HCT116 (cell line): ENCODE measurements at regions not wholly inside any gene's neighbourhood (a gene's known extent, or its start where the extent isn't known, plus 50 kb on each side); places are given as distances from the start of the nearest gene placed in this dataset.

Experiments used
- ATAC-seq: fragments of 200-7000 bp; cut with Tn5 transposase; 2 replicates; pipeline ENCODE4 v1.9.1; 2020; ENCODE audit warnings: mild to moderate bottlenecking, moderate library complexity
- BruUV-seq: library from RNA; stranded (reverse); fragments of 400-500 nt; replicated peaks from 2 replicates; lab custom pipeline; 2021; lab: Mats Ljungman, UMichigan
- CTCF ChIA-PET: fragments of 300-600 bp; sonication (Branson Sonifier 250); formaldehyde crosslinking; loops from one replicate; lab custom pipeline; 2021; ENCODE audit warnings: antibody characterized with exemption; lab: Charles Lee
- POLR2A ChIA-PET: fragments of 300-600, 350-600 bp; sonication (Branson Sonifier 250); formaldehyde crosslinking; loops from one replicate; lab custom pipeline; 2021; ENCODE audit warnings: antibody characterized with exemption; lab: Charles Lee
- RAD21 ChIA-PET, 2 experiments: fragments of 300-600 bp; sonication (Branson Sonifier 250); formaldehyde crosslinking; loops; one replicate each; lab custom pipeline; 2023; ENCODE audit warnings: low total read pairs in 2 of 2; ENCODE audit not compliant: uncharacterized antibody in 2 of 2, unreplicated experiment in 2 of 2, low non-redundant PET in 1 of 2; lab: Charles Lee
- DNase-seq: peaks from one replicate; pipeline ENCODE4 v3.0.0-alpha.2; 2010; ENCODE audit warnings: low read depth, low spot score
- H2AFZ ChIP-seq: fragments of 200-600 bp; shearing (Covaris generic), sonication (generic); 2 replicates; pipeline ENCODE4 v1.6.1; 2017; ENCODE audit warnings: low read depth, mixed run types, mixed read lengths, antibody characterized with exemption, low read length; ENCODE audit not compliant: poor library complexity, severe bottlenecking
- H3K27ac ChIP-seq: 2 replicates; pipeline ENCODE4 v1.5.1; 2012; ENCODE audit warnings: low read depth, low read length
- H3K27me3 ChIP-seq: fragments of 200-600 bp; sonication (generic); 2 replicates; pipeline ENCODE4 v1.6.1; 2016; ENCODE audit warnings: mixed run types, low read length, mixed read lengths; ENCODE audit not compliant: insufficient read depth
- H3K36me3 ChIP-seq, 2 experiments: fragments of 200-500 bp in 1 of 2; fragments of 200-600 bp in 1 of 2; sonication (Bioruptor generic) in 1 of 2; sonication (generic) in 1 of 2; 2 replicates each; pipeline versions ENCODE4 v1.5.1 to v1.6.1; 2014 to 2016; ENCODE audit warnings: low read length in 2 of 2, inconsistent platforms in 1 of 2, mixed read lengths in 1 of 2, mixed run types in 1 of 2; ENCODE audit not compliant: insufficient read depth in 2 of 2, control insufficient read depth in 1 of 2
- H3K4me1 ChIP-seq, 2 experiments: fragments of 200-600 bp in 1 of 2; sonication (generic) in 1 of 2; 2 replicates each; pipeline versions ENCODE4 v1.5.1 to v1.6.1; 2012 to 2017; ENCODE audit warnings: low read length in 2 of 2, inconsistent platforms in 1 of 2, mild to moderate bottlenecking in 1 of 2, mixed read lengths in 1 of 2, mixed run types in 1 of 2, moderate library complexity in 1 of 2; ENCODE audit not compliant: insufficient read depth in 2 of 2, control insufficient read depth in 1 of 2
- H3K4me2 ChIP-seq: fragments of 200-600 bp; sonication (generic); 2 replicates; pipeline ENCODE4 v1.6.1; 2017; ENCODE audit warnings: mixed run types, low read length, mixed read lengths
- H3K4me3 ChIP-seq, 2 experiments: fragments of 200-600 bp in 1 of 2; sonication (generic) in 1 of 2; replicated peaks in 1 of 2; 2 replicates each; pipeline ENCODE4 v1.5.1; 2011 to 2016; ENCODE audit warnings: low read length in 2 of 2, control low read depth in 1 of 2, low read depth in 1 of 2, mild to moderate bottlenecking in 1 of 2, mixed read lengths in 1 of 2, mixed run types in 1 of 2
- H3K79me2 ChIP-seq: fragments of 200-600 bp; sonication (generic); 2 replicates; pipeline ENCODE4 v1.6.1; 2017; ENCODE audit warnings: mild to moderate bottlenecking, mixed run types, low read length, moderate library complexity, mixed read lengths; ENCODE audit not compliant: insufficient read depth
- H3K9ac ChIP-seq: fragments of 200-600 bp; sonication (generic); 2 replicates; pipeline ENCODE4 v1.6.1; 2016; ENCODE audit warnings: low read length, mixed read lengths
- H3K9me2 ChIP-seq: fragments of 200-600 bp; sonication (generic), shearing (Covaris generic); 2 replicates; pipeline ENCODE4 v1.6.1; 2017; ENCODE audit warnings: mixed run types, mild to moderate bottlenecking, moderate library complexity; ENCODE audit not compliant: insufficient read depth
- H3K9me3 ChIP-seq, 2 experiments: fragments of 200-500 bp in 1 of 2; fragments of 200-600 bp in 1 of 2; sonication (Bioruptor generic) in 1 of 2; sonication (generic) in 1 of 2; 2 replicates each; pipeline ENCODE4 v1.6.1; 2014 to 2017; ENCODE audit warnings: low read length in 2 of 2, mixed read lengths in 2 of 2, inconsistent platforms in 1 of 2, low read depth in 1 of 2, mild to moderate bottlenecking in 1 of 2, mixed run types in 1 of 2, moderate library complexity in 1 of 2; ENCODE audit not compliant: control insufficient read depth in 1 of 2, insufficient read depth in 1 of 2
- H4K20me1 ChIP-seq: fragments of 200-600 bp; sonication (generic), shearing (Covaris generic); 2 replicates; pipeline ENCODE4 v1.6.1; 2017; ENCODE audit warnings: mixed run types, mild to moderate bottlenecking, moderate library complexity; ENCODE audit not compliant: insufficient read depth
- EZH2 ChIP-seq: fragments of 200-600 bp; sonication (generic); IDR thresholded peaks from 2 replicates; pipeline ENCODE4 v1.6.1; 2017; ENCODE audit warnings: antibody characterized with exemption, mixed run types
- POLR2AphosphoS5 ChIP-seq: IDR thresholded peaks from 2 replicates; pipeline ENCODE4 v1.6.1; 2011; ENCODE audit warnings: mild to moderate bottlenecking, low read depth, low read length, moderate library complexity
- REST ChIP-seq: IDR thresholded peaks from 2 replicates; pipeline ENCODE4 v1.6.1; 2012; ENCODE audit warnings: low read depth
- YY1 ChIP-seq: IDR thresholded peaks from 2 replicates; pipeline ENCODE4 v1.6.1; 2011; ENCODE audit warnings: low read length, low read depth, moderate library complexity, mild to moderate bottlenecking; ENCODE audit not compliant: insufficient replicate concordance; ENCODE audit errors: extremely low read depth
- ZNF274 ChIP-seq: fragments of 200-500 bp; sonication (Bioruptor generic); IDR thresholded peaks from 2 replicates; pipeline ENCODE4 v1.6.1; 2014; ENCODE audit warnings: mild to moderate bottlenecking, low read depth, low read length, inconsistent platforms
- intact Hi-C: fragments of 100-400 bp; cut with micrococcal nuclease; formaldehyde crosslinking; loops from 2 replicates; pipeline ENCODE4 v1.10.0; 2022

GRCh38 chr20:60931696-60932095 is 320.4 kb upstream of the CDH4 start:
- Histone ChIP-seq H3K27me3 (no peaks in the 10 kb centered on the region), H3K79me2 (no peaks in the 10 kb centered on the region), H3K4me2 (no peak overlapping the region), H3K36me3 (no peaks in the 10 kb centered on the region), H4K20me1 (no peaks in the 10 kb centered on the region), H3K9me2 (no peaks in the 10 kb centered on the region), H3K9ac (no peak overlapping the region), H3K4me1 (no peaks in the 10 kb centered on the region), H2AFZ (no peak overlapping the region), H3K9me3 (peaks cover 14 to 20% of the 10 kb centered on the region in 2 experiments; a peak in 2 of 4 replicates), H3K4me3 (no peak overlapping the region), H3K27ac (no peak overlapping the region)
- ATAC-seq = no peak
- ChIA-PET RAD21 (no interaction called here), CTCF (no interaction called here), POLR2A (no interaction called here)
- no TSS peak for BruUV-seq
- intact Hi-C loops = no loop called here
- no peak for TF ChIP-seq YY1
- TF ChIP-seq POLR2AphosphoS5 = no peak
- no peak for TF ChIP-seq ZNF274
- TF ChIP-seq REST = no peak
- DNase-seq = no peak

DNA sequence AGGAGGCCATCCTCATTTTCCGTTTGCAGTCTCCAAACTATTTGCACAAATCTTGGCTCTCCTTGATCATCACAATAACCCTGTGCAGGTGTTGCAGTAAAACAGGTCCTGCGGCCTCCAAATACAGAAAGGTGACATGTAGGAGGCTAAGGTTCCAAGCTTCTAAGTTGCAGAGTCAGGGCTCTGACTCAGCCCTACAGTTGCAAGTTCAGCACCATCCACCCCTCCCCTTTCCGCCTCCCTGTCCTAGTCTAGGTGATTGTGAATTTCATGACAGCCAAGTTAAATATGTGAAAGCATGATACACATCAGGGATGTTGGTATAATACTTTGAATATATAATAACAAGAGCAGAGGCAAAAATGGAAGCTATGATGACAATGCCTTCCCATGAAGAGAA is 317.3 kb upstream of the CDH4 start:
- DNase-seq (no peak), ATAC-seq (no peak)
- Histone ChIP-seq H2AFZ (no peak overlapping the region), H3K9me3 (peaks cover 16 to 17% of the 10 kb centered on the region in 2 experiments; a peak in 2 of 4 replicates), H3K27ac (no peak overlapping the region), H3K4me2 (no peak overlapping the region), H3K4me1 (no peaks in the 10 kb centered on the region), H4K20me1 (no peaks in the 10 kb centered on the region), H3K9ac (no peak overlapping the region), H3K4me3 (no peak overlapping the region), H3K27me3 (no peaks in the 10 kb centered on the region), H3K79me2 (no peaks in the 10 kb centered on the region), H3K36me3 (no peaks in the 10 kb centered on the region), H3K9me2 (no peaks in the 10 kb centered on the region)
- no TSS peak for BruUV-seq
- ChIA-PET RAD21 (no interaction called here), POLR2A (no interaction called here), CTCF (no interaction called here)
- TF ChIP-seq POLR2AphosphoS5 (no peak), EZH2 (no peak)
- intact Hi-C loops = no loop called here
